ENCODE measurements at regions not wholly inside any gene's neighbourhood (a gene's known extent, or its start where the extent isn't known, plus 50 kb on each side); places are given as distances from the start of the nearest gene placed in this dataset.

- TF ChIP-seq, protein P1, sequence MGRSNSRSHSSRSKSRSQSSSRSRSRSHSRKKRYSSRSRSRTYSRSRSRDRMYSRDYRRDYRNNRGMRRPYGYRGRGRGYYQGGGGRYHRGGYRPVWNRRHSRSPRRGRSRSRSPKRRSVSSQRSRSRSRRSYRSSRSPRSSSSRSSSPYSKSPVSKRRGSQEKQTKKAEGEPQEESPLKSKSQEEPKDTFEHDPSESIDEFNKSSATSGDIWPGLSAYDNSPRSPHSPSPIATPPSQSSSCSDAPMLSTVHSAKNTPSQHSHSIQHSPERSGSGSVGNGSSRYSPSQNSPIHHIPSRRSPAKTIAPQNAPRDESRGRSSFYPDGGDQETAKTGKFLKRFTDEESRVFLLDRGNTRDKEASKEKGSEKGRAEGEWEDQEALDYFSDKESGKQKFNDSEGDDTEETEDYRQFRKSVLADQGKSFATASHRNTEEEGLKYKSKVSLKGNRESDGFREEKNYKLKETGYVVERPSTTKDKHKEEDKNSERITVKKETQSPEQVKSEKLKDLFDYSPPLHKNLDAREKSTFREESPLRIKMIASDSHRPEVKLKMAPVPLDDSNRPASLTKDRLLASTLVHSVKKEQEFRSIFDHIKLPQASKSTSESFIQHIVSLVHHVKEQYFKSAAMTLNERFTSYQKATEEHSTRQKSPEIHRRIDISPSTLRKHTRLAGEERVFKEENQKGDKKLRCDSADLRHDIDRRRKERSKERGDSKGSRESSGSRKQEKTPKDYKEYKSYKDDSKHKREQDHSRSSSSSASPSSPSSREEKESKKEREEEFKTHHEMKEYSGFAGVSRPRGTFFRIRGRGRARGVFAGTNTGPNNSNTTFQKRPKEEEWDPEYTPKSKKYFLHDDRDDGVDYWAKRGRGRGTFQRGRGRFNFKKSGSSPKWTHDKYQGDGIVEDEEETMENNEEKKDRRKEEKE (IDR thresholded peaks at IDR 0.05; ENCODE audit: borderline replicate concordance in 1 of 2, control insufficient read depth in 1 of 2, low read depth in 2 of 2, low read length in 1 of 2), result no peak
- no peak for TF ChIP-seq NCOA2 (IDR thresholded peaks at IDR 0.05; ENCODE audit: partially characterized antibody in 2 of 2)
- no peak for TF ChIP-seq ZNF318 (IDR thresholded peaks at IDR 0.05; ENCODE audit: borderline replicate concordance in 1 of 2, low read depth in 1 of 2)
- no peak for TF ChIP-seq ILK (tag; IDR thresholded peaks at IDR 0.05; ENCODE audit: borderline replicate concordance, low read depth)
- no peak for TF ChIP-seq JUNB (CRISPR knock-in tag; conservative IDR thresholded peaks at IDR 0.05)
- TF ChIP-seq MTA1 (IDR thresholded peaks at IDR 0.05; ENCODE audit: borderline replicate concordance), result no peak
- no peak for TF ChIP-seq HDAC6 (IDR thresholded peaks at IDR 0.05; ENCODE audit: low read depth, low read length)
- TF ChIP-seq ZBTB5 (IDR thresholded peaks at IDR 0.05), result no peak
- no peak for TF ChIP-seq GTF2A2 (tag; IDR thresholded peaks at IDR 0.05)
- TF ChIP-seq C11orf30 (IDR thresholded peaks at IDR 0.05; ENCODE audit: low read depth), result no peak
Measured at GRCh38 chr12:82090165-82090564, 268.0 kb downstream of the CCDC59 start (continued).

Data from K562 (cell line).